GM19324 (cell line): ENCODE measurements at regions not wholly inside any gene's neighbourhood (a gene's known extent, or its start where the extent isn't known, plus 50 kb on each side); places are given as distances from the start of the nearest gene placed in this dataset.
"Not testable (repeated sequence)": the region's sequence is repeated elsewhere in the genome, so short reads cannot be mapped to it uniquely, and the experiment has no call there.

Experiments used
- ATAC-seq: cut with Tn5 transposase; IDR thresholded peaks from one replicate; pipeline ENCODE4 v1.9.1; 2021; ENCODE audit warnings: mild to moderate bottlenecking, moderate library complexity; ENCODE audit not compliant: unreplicated experiment, low FRiP score

DNA sequence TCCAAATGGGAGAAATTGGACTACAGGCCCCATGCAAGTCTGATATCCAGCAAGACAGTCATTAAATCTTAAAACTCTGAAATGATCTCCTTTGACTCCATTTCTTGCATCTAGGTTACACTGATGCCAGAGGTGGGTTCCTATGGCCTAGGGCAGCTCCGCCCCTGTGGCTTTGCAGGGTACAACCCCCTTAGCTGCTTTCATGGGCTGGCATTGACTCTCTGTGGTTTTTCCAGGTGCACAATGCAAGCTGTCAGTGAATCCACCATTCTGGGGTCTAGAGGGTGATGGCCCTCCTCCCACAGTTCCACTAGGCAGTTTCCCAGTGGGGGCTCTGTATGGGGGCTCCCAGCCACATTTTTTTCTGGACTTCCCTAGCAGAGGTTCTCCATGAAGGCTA is 228.5 kb upstream of the ADAMTS3 start:
- no peak for ATAC-seq

DNA sequence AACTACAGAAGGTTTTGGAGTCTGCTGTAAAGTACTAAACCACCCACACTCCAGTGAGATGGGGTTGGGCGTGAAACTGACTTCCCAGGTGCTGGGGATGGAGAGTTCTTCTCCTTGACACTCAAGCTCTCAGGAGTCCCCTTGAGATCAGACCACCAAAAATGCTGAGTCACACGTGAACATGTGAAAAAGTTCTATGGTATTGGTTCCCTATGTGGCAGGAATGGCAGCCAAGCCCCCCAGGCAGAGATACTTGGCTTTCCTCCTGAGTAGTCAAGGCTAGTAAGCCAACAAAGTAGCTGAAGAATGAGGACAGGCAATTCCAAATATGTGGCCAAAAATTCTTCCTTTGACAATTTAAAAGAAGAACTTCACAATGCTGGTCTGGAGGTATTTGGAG is 222.0 kb upstream of the ADAMTS3 start:
- ATAC-seq = no peak

DNA sequence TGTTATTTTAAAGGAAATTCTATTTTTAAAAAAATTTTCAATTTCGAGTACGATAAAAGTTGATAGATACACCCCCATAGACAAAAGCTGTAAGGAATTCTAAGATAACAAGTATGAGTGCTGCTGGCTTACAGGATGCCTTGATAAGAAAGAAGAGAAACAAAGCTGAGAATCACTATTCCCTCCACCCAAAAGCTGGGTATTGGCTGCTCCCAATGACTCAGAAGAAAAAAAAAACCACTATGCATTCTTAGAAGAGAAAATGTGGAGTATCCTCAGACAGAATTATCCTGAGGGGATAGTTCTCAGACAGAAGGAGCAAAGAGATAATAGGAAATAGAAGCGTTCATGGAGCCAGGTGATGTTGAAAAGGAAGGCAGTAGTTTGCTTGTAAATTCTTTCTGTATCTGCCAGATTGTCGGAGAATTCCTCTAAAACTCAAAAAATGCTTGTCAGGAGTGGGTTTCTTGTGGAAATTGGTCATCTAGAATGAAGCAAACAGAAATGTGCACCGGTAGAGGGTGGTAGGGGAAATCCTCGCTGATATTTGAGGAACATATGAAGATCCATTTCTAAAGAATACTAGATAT is 217.5 kb upstream of the ADAMTS3 start:
- ATAC-seq = no peak

DNA sequence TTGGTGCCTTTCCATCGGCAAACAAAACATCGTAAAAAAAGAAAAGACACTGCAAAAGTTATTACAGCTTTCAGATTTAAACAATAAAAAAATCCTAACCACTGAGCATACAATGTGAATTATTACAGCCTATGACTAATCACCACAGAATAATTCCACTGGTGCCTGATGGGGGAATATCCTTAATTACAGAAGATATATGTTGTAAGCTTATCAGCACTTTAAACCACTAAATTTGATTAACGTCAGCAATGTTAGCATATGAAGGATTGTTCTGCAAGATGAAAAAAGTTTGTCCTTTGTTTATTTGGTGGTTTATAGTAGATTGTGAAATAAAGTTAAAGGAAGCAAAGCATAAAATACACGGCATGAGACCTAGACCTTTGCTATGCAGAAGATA is 210.2 kb upstream of the ADAMTS3 start:
- ATAC-seq = no peak

DNA sequence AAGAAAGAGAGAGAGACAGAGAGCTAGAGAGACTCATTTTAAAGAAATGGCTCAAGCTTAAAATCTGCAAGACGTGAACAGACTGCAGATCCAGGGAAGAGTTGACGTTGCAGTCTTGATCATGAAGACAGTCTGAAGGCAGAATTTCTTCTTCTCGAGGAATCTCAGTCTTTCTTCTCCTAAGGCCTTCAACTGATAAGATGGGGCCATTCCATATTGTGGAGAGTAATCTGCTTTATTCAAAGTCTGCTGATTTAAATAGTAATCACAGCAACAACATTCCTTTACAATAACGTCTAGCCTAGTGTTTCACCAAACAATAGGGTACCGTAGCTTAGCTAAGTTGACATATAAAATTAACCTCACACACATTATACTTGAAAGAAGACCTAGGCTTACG is 208.4 kb upstream of the ADAMTS3 start:
- no peak for ATAC-seq

DNA sequence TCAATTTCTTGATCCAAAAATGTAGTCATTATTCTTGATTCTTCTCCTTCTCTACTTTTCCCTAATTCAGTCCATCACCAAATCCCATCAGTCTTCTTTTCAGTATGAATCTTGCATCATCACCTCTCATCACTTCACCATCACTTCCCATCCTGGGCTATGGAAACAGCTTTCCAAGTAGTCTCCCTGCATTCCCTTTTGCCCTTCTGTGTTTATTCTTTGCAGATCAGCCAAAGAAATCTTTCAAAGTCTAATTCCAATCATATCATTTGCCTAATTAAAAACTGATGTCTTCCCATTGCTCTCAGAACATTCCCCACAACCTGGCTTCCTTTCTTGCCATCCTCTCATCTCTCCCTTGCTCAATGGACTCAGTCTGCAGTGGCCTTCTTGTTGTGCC is 201.7 kb upstream of the ADAMTS3 start:
- ATAC-seq = no peak

DNA sequence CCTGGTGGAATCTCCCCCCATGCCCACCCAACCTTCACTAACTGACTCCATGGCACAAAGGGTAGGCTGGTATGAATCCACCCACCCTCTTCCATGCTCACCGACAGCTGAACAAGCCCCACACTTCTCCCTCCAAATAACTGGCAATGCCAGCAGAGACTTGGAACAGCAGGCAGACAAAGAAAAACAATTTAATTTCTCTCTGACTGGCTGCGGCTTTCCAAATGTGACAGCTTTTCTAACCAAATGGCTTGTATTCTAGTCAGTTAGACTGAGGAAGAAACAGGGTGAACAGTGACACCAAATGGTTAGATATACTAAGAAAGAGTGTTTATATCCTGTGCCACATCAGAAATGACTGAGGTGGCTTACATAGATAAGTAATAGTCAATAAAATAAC is 199.3 kb upstream of the ADAMTS3 start:
- no peak for ATAC-seq

DNA sequence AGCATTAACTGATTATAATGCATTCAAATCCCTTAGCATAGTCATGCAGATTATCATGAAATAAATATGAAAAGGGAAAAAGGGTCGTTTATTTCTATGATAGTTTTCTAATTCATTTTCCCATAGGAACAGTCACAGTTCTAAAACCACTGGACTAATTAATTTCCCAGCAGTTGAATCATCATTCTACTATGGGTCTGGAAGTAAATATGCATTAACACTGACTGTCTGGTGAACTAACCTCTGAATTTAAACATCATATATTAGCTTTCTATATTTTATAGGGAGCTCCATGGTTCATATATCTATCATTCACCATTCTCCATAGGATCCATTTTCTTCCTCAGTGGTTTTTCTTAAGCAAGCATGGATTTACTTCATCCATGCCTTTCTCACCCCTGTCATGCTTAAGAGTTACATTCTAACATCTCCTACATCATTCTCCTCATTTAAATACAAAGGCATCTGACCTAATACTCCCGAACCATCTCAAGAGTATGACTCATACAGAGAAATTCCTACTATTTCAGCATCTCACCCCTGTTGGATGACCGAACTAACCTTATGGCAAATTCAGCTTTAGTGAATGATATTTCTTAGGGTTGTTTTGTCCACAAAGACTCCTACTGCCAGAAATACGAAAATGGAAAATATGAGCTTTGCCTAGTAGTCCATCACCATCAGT is 198.7 kb upstream of the ADAMTS3 start:
- ATAC-seq = no peak

DNA sequence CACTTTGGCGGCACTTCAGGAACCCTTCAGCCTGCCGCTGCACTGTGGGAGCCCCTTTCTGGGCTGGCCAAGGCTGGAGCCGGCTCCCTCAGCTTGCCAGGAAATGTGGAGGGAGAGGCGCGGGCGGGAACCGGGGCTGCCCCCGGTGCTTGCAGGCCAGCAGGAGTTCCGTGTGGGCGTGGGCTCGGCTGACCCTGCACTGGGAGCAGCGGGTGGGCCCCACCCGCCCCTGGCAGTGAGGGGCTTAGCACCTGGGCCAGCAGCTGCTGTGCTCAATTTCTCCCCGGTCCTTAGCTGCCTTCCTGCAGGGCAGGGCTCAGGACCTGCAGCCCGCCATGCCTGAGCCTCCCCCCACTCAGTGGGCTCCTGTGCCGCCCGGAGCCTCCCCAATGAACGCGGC is 196.8 kb upstream of the ADAMTS3 start:
- ATAC-seq = not testable (repeated sequence)

DNA sequence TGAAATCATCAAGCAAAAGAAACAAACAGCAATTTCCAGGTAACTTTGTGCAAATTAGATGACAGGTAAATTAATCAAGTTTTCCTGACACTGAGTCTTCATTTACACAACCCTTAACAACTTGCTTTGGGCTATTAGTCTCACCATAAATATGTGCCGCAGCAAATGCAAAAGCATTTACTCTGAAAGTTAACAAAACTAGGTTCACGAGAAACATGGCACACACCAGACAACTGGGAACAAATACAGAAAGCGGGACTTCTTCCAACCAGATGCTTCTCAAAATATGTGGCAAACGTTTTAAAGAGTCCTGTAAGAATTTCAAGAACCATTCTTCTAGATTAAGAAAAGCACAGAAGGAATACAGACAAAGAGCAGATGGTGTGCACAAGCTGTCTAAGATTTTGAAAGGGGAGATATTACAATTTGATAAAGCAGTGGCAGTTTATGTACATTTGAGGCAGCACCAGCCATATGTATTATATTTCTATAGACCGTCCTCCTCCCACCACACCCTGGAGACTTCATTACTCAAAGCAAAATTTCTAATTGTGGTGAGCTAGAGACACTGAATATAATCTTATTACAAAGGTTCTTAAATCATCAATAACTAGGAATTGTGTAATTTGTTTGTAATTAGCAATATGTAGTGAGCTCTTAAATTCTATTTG is 192.5 kb upstream of the ADAMTS3 start:
- ATAC-seq = no peak

DNA sequence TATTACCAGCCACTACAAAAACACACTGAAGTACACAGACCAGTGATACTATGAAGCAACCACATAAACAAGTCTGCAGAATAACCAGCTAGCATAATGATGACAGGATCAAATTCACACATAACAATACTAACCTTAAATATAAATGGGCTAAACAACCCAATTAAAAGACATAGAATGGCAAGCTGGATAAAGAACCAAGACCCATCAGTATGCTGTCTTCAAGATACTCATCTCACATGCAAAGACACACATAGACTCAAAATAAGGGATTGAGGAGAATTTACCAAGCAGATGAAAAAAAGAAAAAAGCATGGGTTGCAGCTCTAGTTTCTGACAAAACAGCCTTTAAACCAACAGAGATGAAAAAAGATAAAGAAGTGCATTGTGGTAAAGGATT is 184.4 kb upstream of the ADAMTS3 start:
- not testable (repeated sequence) for ATAC-seq

DNA sequence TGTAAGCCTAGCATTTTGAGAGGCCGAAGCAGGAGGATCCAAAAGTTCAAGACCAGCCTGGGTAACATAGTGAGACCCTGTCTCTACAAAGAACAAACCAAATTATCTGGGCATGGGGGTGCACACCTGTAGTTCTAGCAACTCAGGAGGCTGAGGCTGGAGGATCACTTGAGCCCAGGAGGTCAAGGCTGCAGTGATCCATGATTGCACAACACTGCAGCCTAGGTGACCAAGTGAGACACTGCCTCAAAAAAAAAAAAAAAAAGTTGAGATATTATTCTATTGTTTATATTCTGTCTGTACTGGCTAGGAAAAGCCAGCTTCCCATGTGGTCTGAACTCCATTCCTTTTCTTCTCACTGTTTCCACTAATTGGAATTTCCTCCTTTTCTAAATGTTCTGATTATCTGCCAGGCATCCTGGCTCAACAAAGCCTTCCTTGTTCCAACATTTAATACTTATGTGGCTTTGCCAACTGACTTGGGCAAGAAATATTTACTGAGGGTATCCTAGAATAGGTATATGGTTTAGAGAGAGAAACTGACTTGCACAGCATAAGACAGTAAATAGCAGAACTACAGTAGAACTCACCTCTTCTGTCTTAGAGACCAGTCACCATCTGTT is 175.2 kb upstream of the ADAMTS3 start:
- no peak for ATAC-seq

DNA sequence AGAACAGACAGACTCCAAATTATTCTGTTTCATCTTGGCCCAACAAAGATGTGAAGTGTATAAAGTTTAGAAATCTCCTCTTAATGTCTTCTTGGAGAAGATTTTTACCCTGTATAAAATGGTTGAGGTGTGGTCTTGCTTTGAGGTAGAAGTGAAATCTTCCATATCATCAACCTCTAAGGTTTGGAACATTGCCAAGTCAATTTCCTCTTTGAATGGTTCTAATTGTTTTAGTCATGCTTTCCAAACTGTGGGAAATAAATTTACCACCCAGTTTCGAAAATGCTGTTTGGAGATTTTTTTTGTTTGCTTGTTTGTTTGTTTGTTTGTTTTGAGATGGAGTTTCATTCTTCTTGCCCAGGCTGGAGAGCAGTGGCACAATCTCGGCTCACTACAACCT is 174.1 kb upstream of the ADAMTS3 start:
- ATAC-seq = no peak

DNA sequence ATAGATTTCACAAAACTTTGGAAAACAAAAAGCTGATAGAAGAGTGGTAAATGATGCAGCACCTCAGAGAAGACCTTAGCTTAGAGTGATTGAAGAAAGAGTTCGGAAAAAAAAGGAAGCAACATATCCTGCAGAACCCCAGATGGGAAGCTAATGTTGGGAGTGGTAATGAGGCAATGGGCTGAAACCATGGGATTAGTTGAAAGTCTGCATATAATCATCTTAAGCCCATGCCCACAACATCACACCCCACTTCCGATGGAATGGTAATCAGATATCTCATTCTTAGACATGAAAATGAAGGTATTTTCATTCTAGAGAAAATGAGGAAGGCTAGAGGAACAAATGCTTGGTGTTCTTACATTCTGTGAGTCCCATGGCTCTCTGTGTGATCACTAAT is 146.3 kb upstream of the ADAMTS3 start:
- ATAC-seq = no peak

DNA sequence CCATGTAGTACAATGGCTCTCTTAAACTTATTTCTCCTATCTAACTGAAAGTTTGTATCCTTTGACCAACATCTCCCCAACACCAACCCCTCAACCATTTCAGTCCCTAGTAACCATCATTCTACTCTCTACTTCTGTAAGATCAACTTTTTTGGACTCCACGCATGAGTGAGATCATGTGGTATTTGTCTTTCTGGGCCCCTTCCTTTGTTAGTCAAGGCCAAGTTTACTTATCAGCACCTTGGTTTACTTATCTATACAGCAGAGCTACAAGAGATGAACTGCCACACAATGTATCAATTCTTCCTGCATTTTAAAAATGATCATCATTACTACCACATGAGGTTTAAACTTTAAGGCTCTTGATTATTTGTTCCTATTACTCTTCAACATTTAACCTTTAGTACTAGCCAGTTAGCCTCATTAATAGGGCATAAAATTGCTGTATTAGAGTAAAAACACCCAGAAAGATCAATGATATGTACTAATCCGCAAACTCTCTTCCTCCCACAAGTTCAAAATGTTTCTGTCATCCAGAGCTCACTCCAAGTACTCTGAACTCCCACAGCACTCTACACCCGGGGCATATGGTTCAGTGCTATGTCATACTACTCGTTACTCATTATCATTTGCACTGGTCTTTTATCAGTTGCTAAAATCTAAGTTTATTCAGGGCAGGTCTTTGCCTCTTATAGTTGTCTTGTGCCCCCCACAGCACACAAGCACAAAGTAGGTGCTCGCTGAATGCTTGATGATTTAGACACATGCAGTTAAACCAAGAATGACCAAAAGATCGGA is 145.7 kb upstream of the ADAMTS3 start:
- ATAC-seq = no peak

DNA sequence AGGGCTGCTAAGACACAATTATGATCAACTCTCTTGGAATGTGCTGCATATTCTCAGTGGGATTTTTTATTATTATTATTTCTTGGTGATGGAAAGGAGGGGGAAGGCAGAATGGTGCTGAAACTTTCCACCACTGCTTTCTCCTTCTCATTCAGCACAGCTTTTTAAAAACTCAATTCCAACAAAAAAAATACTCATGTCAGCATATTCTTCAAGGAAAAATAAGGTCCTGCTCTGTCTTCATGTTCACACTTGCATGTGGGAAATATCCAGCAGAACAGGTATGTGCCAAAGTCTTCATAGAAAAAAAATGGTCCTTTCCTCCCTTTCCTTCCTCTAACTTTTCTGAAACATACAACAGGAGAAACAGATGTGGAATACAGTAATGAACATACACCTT is 144.0 kb upstream of the ADAMTS3 start:
- ATAC-seq = no peak

DNA sequence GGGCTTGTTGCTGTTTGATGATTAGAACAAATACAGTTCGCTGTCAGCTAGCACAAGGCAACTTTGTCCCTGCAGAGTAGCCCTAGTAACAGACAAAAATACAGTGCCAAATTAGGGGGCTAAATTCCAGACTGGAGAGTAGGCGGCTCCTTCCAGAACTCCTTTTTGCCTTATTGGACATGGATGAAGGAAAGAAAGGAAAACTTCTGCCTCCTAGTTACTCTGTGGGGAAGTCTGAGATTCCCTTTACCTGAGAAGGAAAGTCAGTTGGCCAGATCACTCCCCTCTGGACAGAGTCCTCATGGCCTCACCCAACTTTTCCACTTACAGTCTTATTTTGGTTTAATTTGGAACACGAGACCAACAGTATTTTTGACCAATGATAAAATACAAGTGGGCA is 140.5 kb upstream of the ADAMTS3 start:
- ATAC-seq = no peak

DNA sequence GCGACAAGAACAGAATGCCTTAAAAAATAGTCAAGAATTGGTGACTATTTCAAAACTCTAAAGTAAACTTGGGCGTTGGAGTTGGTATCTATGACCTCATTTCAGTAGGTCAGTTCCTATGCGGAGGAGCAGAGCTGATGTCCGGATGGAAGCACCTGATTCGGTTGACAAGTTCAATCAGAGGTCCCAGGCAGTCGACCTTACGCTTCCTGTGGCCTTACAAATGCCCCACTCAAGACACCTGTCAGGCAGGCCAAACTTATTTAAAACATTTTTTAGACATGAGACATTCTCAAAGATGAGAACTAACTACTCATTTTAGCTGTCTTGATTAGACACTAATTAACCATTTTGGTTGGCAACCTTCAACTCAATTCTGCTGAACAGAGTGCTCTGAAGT is 137.7 kb upstream of the ADAMTS3 start:
- no peak for ATAC-seq

DNA sequence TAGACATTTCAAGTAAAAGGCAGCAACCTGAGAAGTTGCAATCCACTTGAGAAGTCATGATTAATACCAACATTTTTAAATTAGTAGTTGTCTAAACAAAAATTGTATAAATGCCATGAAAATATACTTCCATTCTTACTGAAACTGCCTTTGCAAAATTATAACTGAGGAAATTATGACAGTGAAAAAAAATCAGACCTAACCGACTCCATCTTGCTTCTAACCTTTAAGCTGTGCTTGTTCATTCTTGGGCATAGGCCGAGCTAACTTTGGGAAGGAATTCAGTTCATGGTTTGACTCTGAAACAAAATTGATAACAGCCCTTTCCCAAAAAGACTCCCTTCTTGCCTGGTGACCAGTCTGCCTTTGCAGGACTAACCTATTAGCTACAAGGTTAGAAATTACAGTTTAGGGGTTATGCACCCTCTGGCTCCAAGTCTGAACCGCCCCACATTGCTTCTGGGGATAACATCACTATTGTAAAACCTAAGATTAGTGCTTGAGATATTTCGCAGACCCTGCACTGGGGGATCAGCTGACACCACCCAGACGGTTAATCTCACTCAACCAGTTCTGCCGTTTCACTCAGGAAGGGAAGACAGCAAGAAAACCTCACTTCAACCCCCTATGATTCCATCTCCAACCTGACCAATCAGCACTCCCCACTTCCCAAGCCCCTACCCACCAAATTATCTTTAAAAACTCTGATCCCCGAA is 136.1 kb upstream of the ADAMTS3 start:
- ATAC-seq = not testable (repeated sequence)

DNA sequence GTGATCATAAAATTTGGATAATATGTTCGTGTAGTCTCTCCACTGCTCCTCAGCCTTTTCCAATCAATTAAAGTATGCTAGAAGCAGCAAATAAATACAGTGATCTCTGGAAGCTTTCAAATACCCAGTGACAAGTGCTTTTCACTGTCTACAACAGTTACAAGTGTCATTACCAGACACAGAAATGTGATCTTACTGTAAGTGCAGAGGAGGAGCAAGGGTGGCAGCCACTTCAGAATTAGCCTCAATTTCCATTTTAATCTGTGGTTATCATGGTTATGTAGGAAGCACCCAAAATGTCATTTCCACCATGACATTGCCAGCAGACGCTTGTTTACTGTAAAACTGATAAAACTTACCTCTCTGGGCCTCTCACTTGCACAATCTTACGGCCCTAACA is 133.9 kb upstream of the ADAMTS3 start:
- no peak for ATAC-seq
